BJ (cell line): ENCODE measurements at regions not wholly inside any gene's neighbourhood (a gene's known extent, or its start where the extent isn't known, plus 50 kb on each side); places are given as distances from the start of the nearest gene placed in this dataset.

Source experiments
- CTCF ChIA-PET: fragments of 350-600 bp; formaldehyde crosslinking; extraction: SDS; loops from one replicate; lab custom pipeline; 2021; ENCODE audit warnings: antibody characterized with exemption, inconsistent platforms; lab: Yijun Ruan, JAX
- POLR2A ChIA-PET: fragments of 300-600 bp; sonication (Branson Sonifier 250); formaldehyde crosslinking; extraction: SDS; loops from one replicate; lab custom pipeline; 2021; ENCODE audit warnings: antibody characterized with exemption; lab: Charles Lee
- DNase-seq: peaks from one replicate; pipeline ENCODE4 v3.0.0-alpha.2; 2011; ENCODE audit warnings: low read depth
- H3K27me3 ChIP-seq: 2 replicates; pipeline ENCODE4 v1.6.0; 2011; ENCODE audit warnings: low read length; ENCODE audit not compliant: control insufficient read depth, insufficient read depth
- H3K36me3 ChIP-seq: 2 replicates; pipeline ENCODE4 v1.5.1; 2011; ENCODE audit warnings: low read length; ENCODE audit not compliant: control insufficient read depth, insufficient read depth
- H3K4me3 ChIP-seq: 2 replicates; pipeline ENCODE4 v1.5.1; 2011; ENCODE audit warnings: low read depth, mild to moderate bottlenecking, control low read depth, low read length
- CTCF ChIP-seq: IDR thresholded peaks from 2 replicates; pipeline ENCODE4 v1.5.1; 2011; ENCODE audit warnings: low read depth, mild to moderate bottlenecking, control low read depth, inconsistent platforms, low read length, moderate library complexity; ENCODE audit not compliant: insufficient read depth

GRCh38 chr1:80769208-80769750, 1031.5 kb upstream of the ADGRL2 start:
- Histone ChIP-seq H3K27me3 (no peaks in the 10 kb centered on the region), H3K4me3 (no peak overlapping the region), H3K36me3 (no peaks in the 10 kb centered on the region)
- DNase-seq = no peak
- TF ChIP-seq CTCF = no peak
- POLR2A ChIA-PET = no interaction called here
- CTCF ChIA-PET = no interaction called here

GRCh38 chr1:80767711-80768110, 1033.0 kb upstream of the ADGRL2 start:
- Histone ChIP-seq H3K36me3 (no peaks in the 10 kb centered on the region), H3K27me3 (no peaks in the 10 kb centered on the region), H3K4me3 (no peak overlapping the region)
- CTCF ChIA-PET = no interaction called here
- POLR2A ChIA-PET = no interaction called here
- DNase-seq = no peak
- TF ChIP-seq CTCF = no peak

DNA sequence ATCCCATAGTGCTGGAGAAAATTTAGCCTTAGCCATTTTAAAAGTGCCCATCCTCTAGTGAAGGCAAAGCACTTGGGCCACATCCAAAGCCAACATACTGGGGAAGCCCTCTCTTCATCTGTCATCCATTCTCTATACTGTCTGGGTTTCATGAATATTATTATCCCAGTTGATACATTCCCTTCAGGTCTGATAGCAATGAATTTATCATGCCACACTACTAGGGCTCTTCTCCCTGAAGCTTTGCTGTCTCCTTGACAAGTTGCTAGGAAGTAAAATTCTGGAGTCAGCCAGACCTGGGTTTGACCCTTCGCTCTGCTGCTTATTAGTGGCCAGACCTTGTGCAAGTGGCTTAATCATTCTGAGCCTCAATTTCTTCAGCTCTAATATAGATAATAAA, 1041.4 kb upstream of the ADGRL2 start:
- POLR2A ChIA-PET = no interaction called here
- CTCF ChIA-PET = no interaction called here
- DNase-seq = no peak

GRCh38 chr1:80755944-80756343, 1044.8 kb upstream of the ADGRL2 start:
- TF ChIP-seq CTCF = no peak
- ChIA-PET POLR2A (no interaction called here), CTCF (no interaction called here)
- Histone ChIP-seq H3K27me3 (no peaks in the 10 kb centered on the region), H3K4me3 (no peak overlapping the region), H3K36me3 (no peaks in the 10 kb centered on the region)
- DNase-seq = no peak

More for the DNA sequence above, 1041.4 kb upstream of the ADGRL2 start:
- Histone ChIP-seq H3K27me3 (no peaks in the 10 kb centered on the region), H3K4me3 (no peak overlapping the region), H3K36me3 (no peaks in the 10 kb centered on the region)
- no peak for TF ChIP-seq CTCF

DNA sequence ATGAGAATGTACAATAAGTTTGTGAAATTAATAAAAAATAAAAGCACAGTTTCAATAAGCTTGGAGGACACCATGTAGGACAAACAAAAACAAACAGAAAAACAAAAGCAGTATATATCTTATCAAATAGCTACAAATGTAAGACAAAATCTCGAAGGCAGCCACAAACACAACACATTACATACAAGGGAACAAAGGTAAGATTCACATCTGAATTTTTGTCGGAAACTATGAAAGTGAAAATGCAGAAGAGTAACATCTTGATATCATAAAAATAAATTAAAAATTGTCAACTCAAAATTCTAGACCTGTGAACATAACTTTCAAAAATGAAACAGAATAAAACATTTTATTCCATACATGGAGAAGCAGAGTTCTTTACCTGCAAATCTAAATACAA, 1049.5 kb upstream of the ADGRL2 start:
- CTCF ChIA-PET = no interaction called here
- no peak for DNase-seq
- Histone ChIP-seq H3K27me3 (no peaks in the 10 kb centered on the region), H3K36me3 (no peaks in the 10 kb centered on the region), H3K4me3 (no peak overlapping the region)
- POLR2A ChIA-PET = no interaction called here
- TF ChIP-seq CTCF = no peak
